ENCODE measurements at regions not wholly inside any gene's neighbourhood (a gene's known extent, or its start where the extent isn't known, plus 50 kb on each side); places are given as distances from the start of the nearest gene placed in this dataset.

DNA sequence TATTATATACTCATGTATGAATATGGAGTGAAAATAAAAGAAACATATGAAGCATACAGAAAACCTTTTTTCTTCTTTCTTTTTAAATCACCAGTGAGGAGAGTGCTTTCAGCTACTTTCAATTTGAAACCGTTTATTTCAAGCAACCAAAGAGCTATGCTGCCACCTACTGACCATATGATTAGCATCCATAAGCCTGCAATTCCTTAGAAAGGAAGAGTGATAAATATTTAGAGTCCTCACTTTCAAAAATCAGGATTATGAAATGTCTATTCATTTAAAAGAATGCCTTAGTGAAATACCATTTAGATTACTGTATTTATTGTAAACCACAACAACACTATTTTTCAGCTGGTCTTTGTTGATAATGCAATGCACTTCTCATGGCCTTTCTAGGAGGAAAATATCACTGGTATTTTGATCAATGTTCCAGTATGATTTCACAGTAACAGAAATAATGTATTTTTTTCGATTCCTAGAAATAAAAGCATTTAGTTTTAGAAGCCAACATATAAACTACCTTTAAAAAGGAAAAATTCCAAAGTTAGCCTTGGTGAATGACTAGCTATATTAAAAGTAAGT is 667.6 kb downstream of the PCDH18 start:
- no peaks in the 10 kb centered on the region for H3K79me1 ChIP-seq (ENCODE audit: low read depth in 1 of 2, low read length in 2 of 2)

More for the DNA sequence above, 667.6 kb downstream of the PCDH18 start:
- H3K9me1 ChIP-seq (ENCODE audit: insufficient read depth, low read length) = no peaks in the 10 kb centered on the region
- no peak overlapping the region for H2AK5ac ChIP-seq (ENCODE audit: low read depth, low read length)
- H2BK20ac ChIP-seq (ENCODE audit: low read depth, low read length) = no peak overlapping the region
- peak; percentile 95 for ATAC-seq (ENCODE audit: low read depth)
- H3K27ac ChIP-seq (ENCODE audit: insufficient read depth, low read length) = no peak overlapping the region
- no peak overlapping the region for H3K56ac ChIP-seq (ENCODE audit: extremely low read depth, insufficient read depth, low read length)
- intact Hi-C loops (cut with micrococcal nuclease) = loop anchor here (1.0 to 10.0 kb wide), 4 partner anchors 151 to 950 kb away; no protein-coding TSS in a partner anchor
- ChIA-PET CTCF (interaction anchor here (0.8 to 1.8 kb wide), 3 partner anchors 37 to 178 kb away, joined by 4 to 7 read pairs (median 5); no protein-coding TSS in a partner anchor), POLR2A (ENCODE audit: unreplicated experiment) (no interaction called here)
- H2AFZ ChIP-seq (replicated peaks; ENCODE audit: low read length, poor library complexity) = no peak overlapping the region
- no peaks in the 10 kb centered on the region for H3K9me3 ChIP-seq (ENCODE audit: control insufficient read depth, insufficient read depth, low read length)
- DNase-seq = peak; percentile 81
- no peak overlapping the region for H3K18ac ChIP-seq (ENCODE audit: low read depth, low read length)
- no peak overlapping the region; the same call in 1 of the 2 replicates for H3K4me2 ChIP-seq (ENCODE audit: low read depth, low read length)
- H3K4me1 ChIP-seq (ENCODE audit: control insufficient read depth, insufficient read depth, low read length) = no peaks in the 10 kb centered on the region
- H3K9ac ChIP-seq (ENCODE audit: low read depth, low read length) = no peak overlapping the region
- dilution Hi-C loops (cut with HindIII; ENCODE audit: low sequenced_read_pairs, unreplicated experiment) = no loop called here
- no peaks in the 10 kb centered on the region for H3K27me3 ChIP-seq (ENCODE audit: control insufficient read depth, insufficient read depth, low read length)
- no TSS peak for BruUV-seq (replicated peaks)
- H2BK5ac ChIP-seq (ENCODE audit: low read depth, low read length, poor library complexity, severe bottlenecking) = no peak overlapping the region
- no peak overlapping the region for H2AK9ac ChIP-seq (replicated peaks; ENCODE audit: low read depth, low read length, poor library complexity)
- TF ChIP-seq MXI1 (IDR thresholded peaks at IDR 0.05; ENCODE audit: borderline replicate concordance, low read depth, low read length) (no peak), NFE2L2 (IDR thresholded peaks at IDR 0.05; ENCODE audit: low read depth, low read length) (no peak), MAZ (IDR thresholded peaks at IDR 0.05; ENCODE audit: borderline replicate concordance, low read depth, low read length) (no peak), CTCF (conservative IDR thresholded peaks at IDR 0.05; ENCODE audit: low read depth, low read length) (peak; percentile 94), USF2 (IDR thresholded peaks at IDR 0.05; ENCODE audit: low read depth, low read length) (no peak), SMC3 (IDR thresholded peaks at IDR 0.05; ENCODE audit: low read depth, low read length) (peak; percentile 88), BHLHE40 (IDR thresholded peaks at IDR 0.05; ENCODE audit: low read depth, low read length) (no peak), MAFK (IDR thresholded peaks at IDR 0.05; ENCODE audit: low read depth, low read length) (no peak), RAD21 (IDR thresholded peaks at IDR 0.05; ENCODE audit: low read length) (peak; percentile 98), FOS (IDR thresholded peaks at IDR 0.05; ENCODE audit: low read depth, low read length) (no peak), RCOR1 (IDR thresholded peaks at IDR 0.05; ENCODE audit: insufficient replicate concordance, low read length) (no peak), RFX5 (IDR thresholded peaks at IDR 0.05; ENCODE audit: low read depth, low read length) (no peak), CHD1 (IDR thresholded peaks at IDR 0.05; ENCODE audit: low read depth, low read length) (no peak), CEBPB (IDR thresholded peaks at IDR 0.05; ENCODE audit: low read depth, low read length) (no peak), POLR2A (IDR thresholded peaks at IDR 0.05; ENCODE audit: low read depth, low read length) (no peak)
- no peak overlapping the region for H4K91ac ChIP-seq (ENCODE audit: insufficient read depth, low read depth, low read length)
- no peak overlapping the region for H3K23ac ChIP-seq (ENCODE audit: low read depth, low read length)
- no peak overlapping the region for H2BK120ac ChIP-seq (ENCODE audit: low read depth, low read length)
- in situ Hi-C loops (cut with MboI; ENCODE audit: low sequenced_read_pairs) = no loop called here
- H2BK15ac ChIP-seq (ENCODE audit: low read depth, low read length) = no peak overlapping the region
- no peak overlapping the region for H4K8ac ChIP-seq (ENCODE audit: low read depth in 2 of 2, low read length in 2 of 2)
- no peaks in the 10 kb centered on the region for H3K36me3 ChIP-seq (ENCODE audit: control insufficient read depth, insufficient read depth, low read length)
- H3K14ac ChIP-seq (replicated peaks; ENCODE audit: low read depth, low read length) = no peak overlapping the region
- no peak overlapping the region for H3K4me3 ChIP-seq (ENCODE audit: insufficient read depth, low read depth, low read length)
- no peak overlapping the region for H3K4ac ChIP-seq (ENCODE audit: low read depth, low read length)
- H4K5ac ChIP-seq (ENCODE audit: low read depth, low read length) = no peak overlapping the region
- WGBS, 2 experiments (ENCODE audit: extremely low coverage in 2 of 2, insufficient read length in 1 of 2) = no CpG with 5 or more reads among the region's 2 CpGs
- no peaks in the 10 kb centered on the region for H4K20me1 ChIP-seq (ENCODE audit: insufficient read depth, low read length)

Data from IMR-90 (cell line).